Effector memory CD4-positive, alpha-beta T cell (primary cell): ENCODE measurements at regions not wholly inside any gene's neighbourhood (a gene's known extent, or its start where the extent isn't known, plus 50 kb on each side); places are given as distances from the start of the nearest gene placed in this dataset.
A peak's percentile ranks its signal among the peaks of the same experiment; 100 is the strongest.

Source experiments
- DNase-seq, 3 donors: peaks; one replicate each; pipeline ENCODE4 v3.0.0-alpha.2; 2020
- H3K27ac ChIP-seq: 2 replicates; pipeline ENCODE4 v1.7.0; 2013; ENCODE audit warnings: mild to moderate bottlenecking, low read length, moderate library complexity; ENCODE audit not compliant: insufficient read depth, poor library complexity, severe bottlenecking
- H3K27me3 ChIP-seq: replicated peaks from 2 replicates; pipeline ENCODE4 v1.7.0; 2013; ENCODE audit warnings: mild to moderate bottlenecking, low read length; ENCODE audit not compliant: insufficient read depth, control insufficient read depth, poor library complexity, severe bottlenecking
- H3K36me3 ChIP-seq: 2 replicates; pipeline ENCODE4 v1.7.0; 2013; ENCODE audit warnings: mild to moderate bottlenecking, low read length, moderate library complexity; ENCODE audit not compliant: control insufficient read depth, insufficient read depth
- H3K4me1 ChIP-seq: 2 replicates; pipeline ENCODE4 v1.7.0; 2013; ENCODE audit warnings: low read length, mild to moderate bottlenecking; ENCODE audit not compliant: control insufficient read depth, insufficient read depth, poor library complexity, severe bottlenecking
- H3K4me3 ChIP-seq: 2 replicates; pipeline ENCODE4 v1.7.0; 2013; ENCODE audit warnings: low read length, low read depth, mild to moderate bottlenecking; ENCODE audit not compliant: insufficient read depth, poor library complexity, severe bottlenecking
- H3K9me3 ChIP-seq: 2 replicates; pipeline ENCODE4 v1.7.0; 2013; ENCODE audit warnings: mild to moderate bottlenecking, low read length, moderate library complexity; ENCODE audit not compliant: control insufficient read depth

GRCh38 chr14:97723819-97724218 lies 926.6 kb downstream of the VRK1 start:
- Histone ChIP-seq H3K27ac (peak overlapping the region; percentile 58), H3K9me3 (no peaks in the 10 kb centered on the region), H3K4me3 (peak overlapping the region; percentile 27), H3K27me3 (no peaks in the 10 kb centered on the region), H3K4me1 (peaks cover 36% of the 10 kb centered on the region), H3K36me3 (no peaks in the 10 kb centered on the region)
- no peak for DNase-seq

GRCh38 chr14:97724265-97724731 lies 927.1 kb downstream of the VRK1 start:
- no peak for DNase-seq
- Histone ChIP-seq H3K4me3 (peak overlapping the region; percentile 27), H3K36me3 (no peaks in the 10 kb centered on the region), H3K9me3 (no peaks in the 10 kb centered on the region), H3K4me1 (peaks cover 32% of the 10 kb centered on the region), H3K27ac (peak overlapping the region; percentile 58), H3K27me3 (no peaks in the 10 kb centered on the region)

- Histone ChIP-seq H3K4me1 (peaks cover 28% of the 10 kb centered on the region), H3K4me3 (no peak overlapping the region), H3K27ac (no peak overlapping the region), H3K27me3 (no peaks in the 10 kb centered on the region), H3K9me3 (no peaks in the 10 kb centered on the region), H3K36me3 (no peaks in the 10 kb centered on the region)
- DNase-seq = no peak
Observed at GRCh38 chr14:97726676-97727075, 929.5 kb downstream of the VRK1 start.

- H3K36me3 ChIP-seq = no peaks in the 10 kb centered on the region
- no peaks in the 10 kb centered on the region for H3K9me3 ChIP-seq
- no peaks in the 10 kb centered on the region for H3K27me3 ChIP-seq
- no peak for DNase-seq
- H3K4me1 ChIP-seq = peaks cover 2% of the 10 kb centered on the region
- no peak overlapping the region for H3K27ac ChIP-seq
- H3K4me3 ChIP-seq = no peak overlapping the region
Observed at GRCh38 chr14:97730706-97731105, 933.5 kb downstream of the VRK1 start.

- DNase-seq = no peak
- no peaks in the 10 kb centered on the region for H3K27me3 ChIP-seq
- H3K4me3 ChIP-seq = no peak overlapping the region
- H3K36me3 ChIP-seq = no peaks in the 10 kb centered on the region
- no peak overlapping the region for H3K27ac ChIP-seq
- no peaks in the 10 kb centered on the region for H3K9me3 ChIP-seq
- H3K4me1 ChIP-seq = no peaks in the 10 kb centered on the region
Observed at GRCh38 chr14:97731800-97732199, 934.6 kb downstream of the VRK1 start.

GRCh38 chr14:97747316-97747715 lies 950.1 kb downstream of the VRK1 start:
- H3K27me3 ChIP-seq = no peaks in the 10 kb centered on the region
- no peak overlapping the region for H3K4me3 ChIP-seq
- H3K27ac ChIP-seq = no peak overlapping the region
- no peaks in the 10 kb centered on the region for H3K36me3 ChIP-seq
- DNase-seq = no peak
- H3K4me1 ChIP-seq = no peaks in the 10 kb centered on the region
- no peaks in the 10 kb centered on the region for H3K9me3 ChIP-seq

GRCh38 chr14:97748616-97749015 lies 951.4 kb downstream of the VRK1 start:
- no peaks in the 10 kb centered on the region for H3K4me1 ChIP-seq
- H3K36me3 ChIP-seq = no peaks in the 10 kb centered on the region
- H3K27me3 ChIP-seq = no peaks in the 10 kb centered on the region
- DNase-seq = no peak
- H3K9me3 ChIP-seq = no peaks in the 10 kb centered on the region
- no peak overlapping the region for H3K27ac ChIP-seq
- no peak overlapping the region for H3K4me3 ChIP-seq

GRCh38 chr14:97757491-97757890 lies 960.3 kb downstream of the VRK1 start:
- Histone ChIP-seq H3K27me3 (no peaks in the 10 kb centered on the region), H3K27ac (no peak overlapping the region), H3K4me3 (no peak overlapping the region), H3K9me3 (no peaks in the 10 kb centered on the region), H3K4me1 (peaks cover 1% of the 10 kb centered on the region), H3K36me3 (no peaks in the 10 kb centered on the region)
- DNase-seq = no peak

- no peak overlapping the region for H3K27ac ChIP-seq
- H3K27me3 ChIP-seq = no peaks in the 10 kb centered on the region
- no peaks in the 10 kb centered on the region for H3K9me3 ChIP-seq
- H3K4me1 ChIP-seq = peaks cover 9% of the 10 kb centered on the region
- no peak for DNase-seq
- H3K36me3 ChIP-seq = no peaks in the 10 kb centered on the region
- no peak overlapping the region for H3K4me3 ChIP-seq
Observed at GRCh38 chr14:97760050-97760449, 962.9 kb downstream of the VRK1 start.

- H3K27me3 ChIP-seq = no peaks in the 10 kb centered on the region
- H3K4me1 ChIP-seq = peaks cover 9% of the 10 kb centered on the region
- no peaks in the 10 kb centered on the region for H3K9me3 ChIP-seq
- no peak overlapping the region for H3K4me3 ChIP-seq
- no peak overlapping the region for H3K27ac ChIP-seq
- no peak for DNase-seq
- no peaks in the 10 kb centered on the region for H3K36me3 ChIP-seq
Observed at GRCh38 chr14:97762386-97762785, 965.2 kb downstream of the VRK1 start.
